MM.1S (cell line): ENCODE measurements at regions not wholly inside any gene's neighbourhood (a gene's known extent, or its start where the extent isn't known, plus 50 kb on each side); places are given as distances from the start of the nearest gene placed in this dataset.

Experiments
- DNase-seq: peaks from one replicate; pipeline ENCODE4 v3.0.0-alpha.2; 2015
- H2AFZ ChIP-seq: fragments of 300-600 bp; sonication (generic); 2 replicates; pipeline ENCODE4 v1.6.0; 2016; ENCODE audit warnings: antibody characterized with exemption, low read length
- H3F3A ChIP-seq: fragments of 300-600 bp; sonication (generic); 2 replicates; pipeline ENCODE4 v1.6.1; 2016; ENCODE audit warnings: mild to moderate bottlenecking, antibody characterized with exemption, low read length, moderate library complexity, mixed read lengths; ENCODE audit not compliant: insufficient read depth
- H3K27ac ChIP-seq: fragments of 300-600 bp; sonication (generic); 2 replicates; pipeline ENCODE4 v1.5.1; 2016; ENCODE audit warnings: mild to moderate bottlenecking, low read length
- H3K27me3 ChIP-seq: fragments of 300-600 bp; sonication (generic); replicated peaks from 2 replicates; pipeline ENCODE4 v1.6.0; 2016; ENCODE audit warnings: low read length; ENCODE audit not compliant: insufficient read depth
- H3K36me3 ChIP-seq: fragments of 300-600 bp; sonication (generic); replicated peaks from 2 replicates; pipeline ENCODE4 v1.6.1; 2016; ENCODE audit warnings: mild to moderate bottlenecking, low read length, mixed read lengths; ENCODE audit not compliant: insufficient read depth
- H3K4me1 ChIP-seq: fragments of 300-600 bp; sonication (generic); 2 replicates; pipeline ENCODE4 v1.6.1; 2016; ENCODE audit warnings: low read length, mixed read lengths
- H3K4me2 ChIP-seq: fragments of 300-600 bp; sonication (generic); 2 replicates; pipeline ENCODE4 v1.6.0; 2016; ENCODE audit warnings: low read depth, low read length
- H3K4me3 ChIP-seq: fragments of 300-600 bp; sonication (generic); 2 replicates; pipeline ENCODE4 v1.5.1; 2016; ENCODE audit warnings: low read length, mixed read lengths
- H3K79me2 ChIP-seq: fragments of 300-600 bp; sonication (generic); 2 replicates; pipeline ENCODE4 v1.6.1; 2016; ENCODE audit warnings: mixed run types, low read length, mixed read lengths
- H3K9ac ChIP-seq: fragments of 300-600 bp; sonication (generic); 2 replicates; pipeline ENCODE4 v1.6.1; 2016; ENCODE audit warnings: low read length, mixed read lengths
- H3K9me2 ChIP-seq: fragments of 300-600 bp; sonication (generic); replicated peaks from 2 replicates; pipeline ENCODE4 v1.6.1; 2016; ENCODE audit warnings: mild to moderate bottlenecking, low read length, mixed read lengths; ENCODE audit not compliant: insufficient read depth
- H3K9me3 ChIP-seq: fragments of 300-600 bp; sonication (generic); replicated peaks from 2 replicates; pipeline ENCODE4 v1.6.1; 2016; ENCODE audit warnings: mild to moderate bottlenecking, low read length, mixed read lengths; ENCODE audit not compliant: insufficient read depth
- H4K20me1 ChIP-seq: fragments of 300-600 bp; sonication (generic); 2 replicates; pipeline ENCODE4 v1.6.1; 2016; ENCODE audit warnings: mild to moderate bottlenecking, low read length, moderate library complexity, mixed read lengths; ENCODE audit not compliant: insufficient read depth
- EZH2 ChIP-seq: fragments of 300-600 bp; sonication (generic); optimal IDR thresholded peaks from 2 replicates; pipeline ENCODE3; 2017; ENCODE audit warnings: low read depth, mild to moderate bottlenecking, antibody characterized with exemption, low read length, mixed read lengths
- EZH2phosphoT487 ChIP-seq: fragments of 300-600 bp; sonication (generic); IDR thresholded peaks from 2 replicates; pipeline ENCODE4 v1.6.1; 2018; ENCODE audit warnings: antibody characterized with exemption, low read length
- TF ChIP-seq, protein P1 (sequence below): fragments of 300-600 bp; sonication (generic); IDR thresholded peaks from 2 replicates; pipeline ENCODE4 v1.5.1; 2016; ENCODE audit warnings: antibody characterized with exemption, low read length, mixed read lengths

DNA sequence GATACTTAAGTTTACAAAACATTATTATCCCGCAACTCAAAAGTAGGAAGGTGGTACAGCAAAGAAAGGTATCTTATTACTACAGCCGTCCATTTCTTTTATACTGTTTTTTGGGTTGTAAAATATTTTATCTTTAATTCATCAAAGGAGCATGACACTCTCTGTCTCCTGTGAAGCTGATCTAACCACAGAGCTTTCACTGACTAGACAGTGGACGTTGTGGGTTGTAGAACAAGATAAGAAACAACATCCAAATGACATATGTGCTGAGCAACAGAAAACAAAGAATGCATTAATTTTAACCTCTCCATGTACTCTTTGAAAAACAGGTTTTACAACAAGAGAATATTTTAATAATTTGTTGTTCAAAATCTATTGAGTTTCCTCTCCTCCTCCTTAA, 195.9 kb upstream of the FBXO33 start:
- no peak overlapping the region for H3K4me3 ChIP-seq
- H3K9me2 ChIP-seq, result no peaks in the 10 kb centered on the region
- no peaks in the 10 kb centered on the region for H3F3A ChIP-seq
- no peaks in the 10 kb centered on the region for H3K36me3 ChIP-seq
- H3K4me1 ChIP-seq, result no peaks in the 10 kb centered on the region
- no peak overlapping the region for H3K9ac ChIP-seq
- no peaks in the 10 kb centered on the region for H3K27me3 ChIP-seq
- no peak overlapping the region for H2AFZ ChIP-seq
- H4K20me1 ChIP-seq, result no peaks in the 10 kb centered on the region
- H3K79me2 ChIP-seq, result no peaks in the 10 kb centered on the region
- TF ChIP-seq EZH2phosphoT487 (no peak), EZH2 (no peak)
- TF ChIP-seq, protein P1, sequence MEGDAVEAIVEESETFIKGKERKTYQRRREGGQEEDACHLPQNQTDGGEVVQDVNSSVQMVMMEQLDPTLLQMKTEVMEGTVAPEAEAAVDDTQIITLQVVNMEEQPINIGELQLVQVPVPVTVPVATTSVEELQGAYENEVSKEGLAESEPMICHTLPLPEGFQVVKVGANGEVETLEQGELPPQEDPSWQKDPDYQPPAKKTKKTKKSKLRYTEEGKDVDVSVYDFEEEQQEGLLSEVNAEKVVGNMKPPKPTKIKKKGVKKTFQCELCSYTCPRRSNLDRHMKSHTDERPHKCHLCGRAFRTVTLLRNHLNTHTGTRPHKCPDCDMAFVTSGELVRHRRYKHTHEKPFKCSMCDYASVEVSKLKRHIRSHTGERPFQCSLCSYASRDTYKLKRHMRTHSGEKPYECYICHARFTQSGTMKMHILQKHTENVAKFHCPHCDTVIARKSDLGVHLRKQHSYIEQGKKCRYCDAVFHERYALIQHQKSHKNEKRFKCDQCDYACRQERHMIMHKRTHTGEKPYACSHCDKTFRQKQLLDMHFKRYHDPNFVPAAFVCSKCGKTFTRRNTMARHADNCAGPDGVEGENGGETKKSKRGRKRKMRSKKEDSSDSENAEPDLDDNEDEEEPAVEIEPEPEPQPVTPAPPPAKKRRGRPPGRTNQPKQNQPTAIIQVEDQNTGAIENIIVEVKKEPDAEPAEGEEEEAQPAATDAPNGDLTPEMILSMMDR, result no peak
- H3K9me3 ChIP-seq, result no peaks in the 10 kb centered on the region
- DNase-seq, result no peak
- H3K4me2 ChIP-seq, result no peak overlapping the region
- H3K27ac ChIP-seq, result no peak overlapping the region

DNA sequence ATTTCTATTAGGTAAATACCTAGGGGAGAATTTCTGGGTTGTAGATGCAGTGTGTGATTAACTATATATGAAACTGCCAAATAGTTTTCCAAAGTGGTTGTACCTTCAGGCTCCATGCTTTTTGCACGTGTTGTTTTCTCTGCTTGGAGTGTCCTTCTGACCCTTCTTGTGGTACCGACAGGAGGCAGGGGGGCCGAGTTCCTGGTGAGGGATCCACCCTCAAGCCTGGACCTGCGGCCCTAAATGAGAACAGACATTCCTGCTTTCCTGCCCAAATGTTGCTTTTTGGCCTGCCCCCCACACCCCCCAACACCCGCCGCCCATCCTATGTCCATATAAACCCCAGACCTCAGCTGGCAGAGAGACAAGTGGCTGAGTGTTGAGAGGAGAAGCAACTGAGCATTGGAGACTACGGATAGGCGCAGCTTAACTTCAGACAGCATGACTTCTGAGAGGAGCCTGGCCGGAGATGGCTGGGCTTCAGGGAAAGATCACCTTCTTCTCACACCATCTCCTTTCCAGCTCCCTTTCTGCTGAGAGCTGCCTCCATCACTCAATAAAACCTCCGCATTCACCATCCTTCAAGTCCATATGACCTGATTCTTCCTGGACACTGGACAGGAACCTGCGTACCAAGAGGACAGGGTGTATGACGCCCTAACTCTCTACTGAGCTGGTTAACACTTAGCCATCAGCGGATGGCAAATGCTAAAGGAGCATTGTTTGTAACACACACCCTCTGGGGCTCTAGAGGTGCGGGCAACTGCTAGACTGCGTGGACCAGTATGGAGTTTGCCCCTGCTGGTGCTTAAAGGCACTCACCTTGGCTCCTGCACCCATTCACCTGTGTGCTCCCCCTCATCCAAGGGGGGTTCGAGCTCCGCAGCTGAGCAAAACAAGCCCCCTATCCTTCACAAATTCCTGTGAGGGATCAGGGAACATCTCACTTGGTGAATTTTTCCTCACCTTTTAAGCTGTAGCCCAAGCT, 194.7 kb upstream of the FBXO33 start:
- H3K27me3 ChIP-seq, result no peaks in the 10 kb centered on the region
- no peaks in the 10 kb centered on the region for H3K79me2 ChIP-seq
- no peak overlapping the region for H3K27ac ChIP-seq
- TF ChIP-seq, protein P1, result no peak
- TF ChIP-seq EZH2phosphoT487, result no peak
- TF ChIP-seq EZH2, result no peak
- H3K9me2 ChIP-seq, result no peaks in the 10 kb centered on the region
- no peak overlapping the region for H2AFZ ChIP-seq
- H3K36me3 ChIP-seq, result no peaks in the 10 kb centered on the region
- no peaks in the 10 kb centered on the region for H3K4me1 ChIP-seq
- H3K4me2 ChIP-seq, result no peak overlapping the region
- no peak overlapping the region for H3K9ac ChIP-seq
- H3F3A ChIP-seq, result no peaks in the 10 kb centered on the region
- no peaks in the 10 kb centered on the region for H3K9me3 ChIP-seq
- no peak for DNase-seq
- no peak overlapping the region for H3K4me3 ChIP-seq
- no peaks in the 10 kb centered on the region for H4K20me1 ChIP-seq

DNA sequence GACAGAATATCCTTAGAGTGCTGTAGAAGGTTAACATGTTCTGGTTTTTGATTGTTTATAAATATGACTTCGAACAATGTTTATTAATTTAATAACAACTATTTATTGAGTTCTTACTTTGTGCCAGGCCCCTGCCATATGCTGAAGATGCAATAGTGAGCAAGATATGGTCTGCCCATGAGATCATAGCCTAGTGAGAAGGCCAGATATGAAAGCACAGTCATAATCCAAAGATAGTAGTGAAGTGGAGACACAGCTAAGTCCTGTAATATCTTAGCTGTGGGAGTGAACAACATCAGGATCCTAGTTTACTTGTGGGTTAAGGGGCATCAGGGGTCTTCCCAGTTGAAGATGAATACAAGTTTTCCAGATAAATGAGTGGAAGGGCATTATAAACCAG, 189.4 kb upstream of the FBXO33 start:
- H3F3A ChIP-seq, result no peaks in the 10 kb centered on the region
- no peaks in the 10 kb centered on the region for H3K9me3 ChIP-seq
- no peak overlapping the region for H3K4me3 ChIP-seq
- H2AFZ ChIP-seq, result no peak overlapping the region
- no peaks in the 10 kb centered on the region for H3K4me1 ChIP-seq
- no peaks in the 10 kb centered on the region for H3K9me2 ChIP-seq
- no peaks in the 10 kb centered on the region for H4K20me1 ChIP-seq
- no peaks in the 10 kb centered on the region for H3K27me3 ChIP-seq
- no peak overlapping the region for H3K4me2 ChIP-seq
- DNase-seq, result no peak
- H3K79me2 ChIP-seq, result no peaks in the 10 kb centered on the region
- H3K9ac ChIP-seq, result no peak overlapping the region
- no peak for TF ChIP-seq EZH2
- TF ChIP-seq, protein P1, result no peak
- TF ChIP-seq EZH2phosphoT487, result no peak
- H3K27ac ChIP-seq, result no peak overlapping the region
- H3K36me3 ChIP-seq, result no peaks in the 10 kb centered on the region
